ENCODE measurements at regions not wholly inside any gene's neighbourhood (a gene's known extent, or its start where the extent isn't known, plus 50 kb on each side); places are given as distances from the start of the nearest gene placed in this dataset.

DNA sequence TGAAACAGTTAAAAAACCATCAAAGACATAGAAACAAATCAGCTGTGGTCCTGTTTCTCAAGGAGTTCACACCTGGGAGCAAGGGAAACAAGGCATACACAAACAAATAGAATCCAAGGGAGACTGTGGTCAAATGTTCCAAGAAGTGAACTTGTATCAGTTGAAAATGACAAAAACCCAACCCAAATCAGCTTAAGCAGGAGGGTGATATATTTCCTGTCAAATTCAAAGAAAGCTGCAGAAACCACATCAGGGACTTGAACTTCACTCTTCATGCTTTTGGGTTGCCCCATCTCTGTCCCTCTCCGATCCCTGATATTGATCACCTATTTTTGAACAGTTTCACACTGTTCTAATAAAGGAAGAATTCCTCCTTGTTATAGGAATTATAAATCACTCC lies 148.6 kb upstream of the FMR1 start:
- peaks cover 28% of the 10 kb centered on the region for H3K9me3 ChIP-seq (ENCODE audit: control insufficient read depth, low read depth, low read length)
- no peaks in the 10 kb centered on the region for H3K36me3 ChIP-seq (ENCODE audit: control insufficient read depth, low read depth, low read length)
- no peak overlapping the region for H3K27ac ChIP-seq (ENCODE audit: low read length)
- H3K9ac ChIP-seq (ENCODE audit: low read length): no peak overlapping the region
- no peaks in the 10 kb centered on the region for H3K27me3 ChIP-seq (ENCODE audit: control insufficient read depth, insufficient read depth, low read length)
- no peak overlapping the region for H3K4me3 ChIP-seq (ENCODE audit: low read length)
- H3K4me1 ChIP-seq (ENCODE audit: control insufficient read depth, low read depth, low read length): no peaks in the 10 kb centered on the region

DNA sequence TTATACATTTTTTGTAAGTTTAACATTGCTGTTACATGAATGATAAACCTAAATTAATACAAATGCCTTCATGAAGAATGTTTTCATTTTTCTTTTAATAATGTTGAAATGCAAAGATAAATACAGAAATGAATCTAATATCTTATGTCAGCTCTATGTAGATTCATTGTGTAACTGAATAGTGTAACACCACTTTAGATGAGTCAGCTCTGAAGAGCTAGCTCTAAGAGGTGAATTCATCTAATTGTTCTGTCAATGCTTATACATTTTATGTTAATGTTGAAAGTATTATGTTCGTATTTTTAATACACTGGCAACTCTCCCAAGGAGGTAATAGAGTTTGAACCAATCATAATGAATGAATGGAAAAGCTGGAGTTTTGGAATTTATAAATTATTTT lies 146.9 kb upstream of the FMR1 start:
- Histone ChIP-seq H3K4me1 (ENCODE audit: control insufficient read depth, low read depth, low read length) (no peaks in the 10 kb centered on the region), H3K36me3 (ENCODE audit: control insufficient read depth, low read depth, low read length) (no peaks in the 10 kb centered on the region), H3K4me3 (ENCODE audit: low read length) (no peak overlapping the region), H3K27ac (ENCODE audit: low read length) (no peak overlapping the region), H3K27me3 (ENCODE audit: control insufficient read depth, insufficient read depth, low read length) (no peaks in the 10 kb centered on the region), H3K9ac (ENCODE audit: low read length) (no peak overlapping the region), H3K9me3 (ENCODE audit: control insufficient read depth, low read depth, low read length) (peaks cover 36% of the 10 kb centered on the region)

DNA sequence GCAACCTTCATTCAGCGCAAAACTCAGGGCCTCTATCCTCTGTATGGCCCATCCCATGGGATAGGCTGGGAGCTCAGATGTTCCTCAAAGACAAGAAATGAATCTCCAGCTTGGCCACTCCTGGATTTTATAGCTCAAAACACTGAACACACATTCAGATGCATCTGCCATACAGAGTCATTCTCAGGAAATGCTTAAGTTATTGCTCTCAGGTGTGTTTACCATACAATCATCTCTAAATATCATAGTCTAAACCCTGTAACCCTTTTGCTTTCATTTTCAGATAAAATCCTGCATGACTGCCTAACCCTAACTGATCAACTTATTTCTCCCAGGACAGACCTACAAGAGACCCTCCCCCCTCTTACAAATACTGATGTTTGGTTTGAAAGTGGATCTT lies 140.9 kb upstream of the FMR1 start:
- no peaks in the 10 kb centered on the region for H3K36me3 ChIP-seq (ENCODE audit: control insufficient read depth, low read depth, low read length)
- H3K9ac ChIP-seq (ENCODE audit: low read length): no peak overlapping the region
- H3K4me1 ChIP-seq (ENCODE audit: control insufficient read depth, low read depth, low read length): no peaks in the 10 kb centered on the region
- H3K4me3 ChIP-seq (ENCODE audit: low read length): no peak overlapping the region
- peaks cover 47% of the 10 kb centered on the region for H3K9me3 ChIP-seq (ENCODE audit: control insufficient read depth, low read depth, low read length)
- H3K27ac ChIP-seq (ENCODE audit: low read length): no peak overlapping the region
- no peaks in the 10 kb centered on the region for H3K27me3 ChIP-seq (ENCODE audit: control insufficient read depth, insufficient read depth, low read length)

DNA sequence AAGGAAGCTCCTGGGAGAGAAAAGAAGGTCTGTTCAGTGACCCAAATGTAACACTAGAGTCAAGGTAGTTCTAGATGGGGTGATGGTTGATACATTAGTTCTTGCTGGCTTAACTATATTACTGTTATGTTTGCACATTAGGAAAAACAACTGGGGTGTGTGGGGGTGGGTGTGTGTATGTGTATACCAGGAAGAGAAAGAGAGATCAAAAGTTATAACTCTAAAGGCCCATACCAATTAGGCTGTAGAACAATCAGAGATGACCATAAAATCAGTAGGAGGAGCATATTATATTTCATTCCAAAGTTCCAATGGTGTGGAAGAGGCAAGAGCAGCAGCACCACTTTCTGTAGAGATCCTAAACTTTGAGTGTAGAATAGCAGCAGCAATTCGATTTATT lies 134.7 kb upstream of the FMR1 start:
- no peaks in the 10 kb centered on the region for H3K36me3 ChIP-seq (ENCODE audit: control insufficient read depth, low read depth, low read length)
- H3K4me3 ChIP-seq (ENCODE audit: low read length): no peak overlapping the region
- H3K9me3 ChIP-seq (ENCODE audit: control insufficient read depth, low read depth, low read length): peaks cover 40% of the 10 kb centered on the region
- no peak overlapping the region for H3K9ac ChIP-seq (ENCODE audit: low read length)
- H3K27ac ChIP-seq (ENCODE audit: low read length): no peak overlapping the region
- H3K4me1 ChIP-seq (ENCODE audit: control insufficient read depth, low read depth, low read length): no peaks in the 10 kb centered on the region
- no peaks in the 10 kb centered on the region for H3K27me3 ChIP-seq (ENCODE audit: control insufficient read depth, insufficient read depth, low read length)

DNA sequence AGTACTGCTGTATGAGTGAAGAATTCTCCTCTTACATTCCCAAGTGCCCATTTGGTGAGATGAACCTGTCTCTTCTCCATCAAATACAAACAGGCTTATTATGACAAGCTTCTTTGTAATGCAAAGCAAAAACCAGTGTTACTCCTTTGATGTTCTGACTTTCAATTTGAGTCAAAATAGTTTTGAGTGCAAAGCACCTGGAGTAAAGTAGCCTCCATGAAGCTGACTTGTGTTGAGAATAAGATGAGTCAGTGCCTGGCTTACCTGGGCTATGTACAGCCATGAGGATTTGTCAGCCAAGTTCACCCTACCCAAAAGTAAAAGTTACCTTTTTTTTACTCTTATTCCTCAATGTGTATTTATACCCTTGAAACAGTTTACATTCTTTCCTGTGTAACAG lies 132.5 kb upstream of the FMR1 start:
- H3K27ac ChIP-seq (ENCODE audit: low read length): no peak overlapping the region
- no peak overlapping the region for H3K4me3 ChIP-seq (ENCODE audit: low read length)
- no peak overlapping the region for H3K9ac ChIP-seq (ENCODE audit: low read length)
- H3K36me3 ChIP-seq (ENCODE audit: control insufficient read depth, low read depth, low read length): no peaks in the 10 kb centered on the region
- no peaks in the 10 kb centered on the region for H3K27me3 ChIP-seq (ENCODE audit: control insufficient read depth, insufficient read depth, low read length)
- H3K9me3 ChIP-seq (ENCODE audit: control insufficient read depth, low read depth, low read length): peaks cover 36% of the 10 kb centered on the region
- no peaks in the 10 kb centered on the region for H3K4me1 ChIP-seq (ENCODE audit: control insufficient read depth, low read depth, low read length)

DNA sequence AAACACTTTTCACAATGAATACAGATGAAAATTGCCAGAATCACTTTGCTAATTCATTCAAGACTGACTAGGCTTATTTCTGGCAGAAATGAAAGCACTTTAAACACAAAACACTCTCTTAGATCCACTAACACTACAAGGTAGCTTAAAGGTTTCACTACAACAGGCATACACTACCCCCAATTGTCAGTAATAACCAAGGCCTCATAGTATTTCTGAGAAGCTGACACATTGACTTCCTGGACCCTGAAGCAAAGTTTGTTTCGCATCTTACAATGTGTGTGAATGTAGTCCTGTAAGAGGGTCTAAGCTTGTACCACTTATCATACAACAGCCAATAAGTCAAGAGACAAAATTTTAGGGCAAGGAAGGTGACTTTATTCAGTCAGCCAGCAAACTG lies 129.9 kb upstream of the FMR1 start:
- Histone ChIP-seq H3K9me3 (ENCODE audit: control insufficient read depth, low read depth, low read length) (peaks cover 27% of the 10 kb centered on the region), H3K9ac (ENCODE audit: low read length) (no peak overlapping the region), H3K4me3 (ENCODE audit: low read length) (no peak overlapping the region), H3K27ac (ENCODE audit: low read length) (no peak overlapping the region), H3K4me1 (ENCODE audit: control insufficient read depth, low read depth, low read length) (no peaks in the 10 kb centered on the region), H3K27me3 (ENCODE audit: control insufficient read depth, insufficient read depth, low read length) (no peaks in the 10 kb centered on the region), H3K36me3 (ENCODE audit: control insufficient read depth, low read depth, low read length) (no peaks in the 10 kb centered on the region)

DNA sequence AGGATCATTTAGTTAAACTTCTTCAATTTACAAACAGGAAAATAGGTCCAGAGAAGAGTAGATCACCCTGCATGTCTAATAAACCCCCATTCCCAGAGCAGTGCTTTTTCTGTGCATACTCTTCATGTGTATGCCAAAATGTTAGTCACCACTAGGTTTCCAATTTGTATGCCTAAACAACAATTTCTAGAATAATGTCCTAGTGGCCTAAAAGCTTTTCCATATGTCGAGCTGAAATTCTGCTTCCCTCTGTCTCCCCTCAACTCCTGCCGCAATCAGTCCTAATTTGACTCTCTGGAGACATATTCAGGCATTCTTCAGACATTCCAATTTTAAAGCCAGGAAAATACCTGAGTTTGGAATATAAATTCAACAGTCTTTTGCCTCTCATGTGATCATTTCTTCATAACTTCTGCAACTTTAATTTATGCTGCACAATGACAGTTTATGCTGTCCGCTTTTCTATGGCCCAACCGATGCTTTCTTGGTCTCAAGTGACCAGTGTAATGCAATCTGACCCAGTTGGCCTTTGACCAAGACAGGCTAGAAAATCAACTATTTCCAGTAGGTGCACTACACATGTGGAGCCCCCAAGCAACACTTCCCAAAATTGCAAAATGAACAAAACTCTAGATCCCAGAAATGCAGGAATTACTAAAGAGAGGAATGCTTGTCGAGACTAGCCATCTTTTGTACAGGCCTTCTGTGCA lies 122.9 kb upstream of the FMR1 start:
- Histone ChIP-seq H3K9ac (ENCODE audit: low read length) (no peak overlapping the region), H3K9me3 (ENCODE audit: control insufficient read depth, low read depth, low read length) (peaks cover 10% of the 10 kb centered on the region), H3K4me1 (ENCODE audit: control insufficient read depth, low read depth, low read length) (no peaks in the 10 kb centered on the region), H3K36me3 (ENCODE audit: control insufficient read depth, low read depth, low read length) (no peaks in the 10 kb centered on the region), H3K27me3 (ENCODE audit: control insufficient read depth, insufficient read depth, low read length) (no peaks in the 10 kb centered on the region), H3K4me3 (ENCODE audit: low read length) (no peak overlapping the region), H3K27ac (ENCODE audit: low read length) (no peak overlapping the region)

DNA sequence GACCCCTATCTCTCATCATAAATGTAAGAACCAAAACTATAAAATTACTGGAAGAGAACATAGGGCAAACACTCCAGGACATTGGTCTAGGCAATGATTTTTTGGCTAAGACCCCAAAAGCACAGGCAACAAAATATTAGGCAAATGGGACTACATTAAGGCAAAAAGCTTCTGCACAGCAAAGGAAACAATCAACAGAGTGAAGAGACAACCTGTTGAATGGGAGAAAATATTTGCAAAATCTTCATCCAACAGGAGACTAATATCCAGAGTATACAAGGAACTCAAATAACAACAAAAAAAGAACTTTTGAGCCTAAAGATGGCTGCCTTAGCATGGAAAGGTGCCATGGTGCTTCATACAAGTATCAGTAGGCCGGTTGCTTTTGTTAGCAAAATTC lies 111.1 kb upstream of the FMR1 start:
- H3K4me1 ChIP-seq (ENCODE audit: control insufficient read depth, low read depth, low read length): no peaks in the 10 kb centered on the region
- no peak overlapping the region for H3K27ac ChIP-seq (ENCODE audit: low read length)
- no peak overlapping the region for H3K9ac ChIP-seq (ENCODE audit: low read length)
- H3K27me3 ChIP-seq (ENCODE audit: control insufficient read depth, insufficient read depth, low read length): no peaks in the 10 kb centered on the region
- H3K4me3 ChIP-seq (ENCODE audit: low read length): no peak overlapping the region
- H3K9me3 ChIP-seq (ENCODE audit: control insufficient read depth, low read depth, low read length): peaks cover 33% of the 10 kb centered on the region
- no peaks in the 10 kb centered on the region for H3K36me3 ChIP-seq (ENCODE audit: control insufficient read depth, low read depth, low read length)

DNA sequence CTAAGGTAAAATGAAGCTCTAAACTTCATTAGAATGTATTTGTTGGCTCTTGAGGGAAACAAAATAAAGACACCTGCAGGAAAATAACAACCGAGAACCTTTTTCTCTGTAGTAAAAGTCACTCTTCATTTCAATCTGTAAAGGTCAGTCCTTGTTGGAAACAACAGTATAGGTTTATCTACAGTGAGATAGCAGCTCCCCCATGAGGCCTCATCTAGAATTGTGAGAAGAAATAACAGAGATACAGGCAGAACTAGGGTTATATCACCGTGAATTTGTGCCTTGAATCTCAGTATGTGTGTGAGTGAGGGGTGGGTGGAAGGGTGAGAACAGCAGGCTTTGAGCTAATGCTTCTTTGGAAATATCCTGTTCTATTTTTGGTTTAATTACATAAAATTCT lies 107.8 kb upstream of the FMR1 start:
- no peak overlapping the region for H3K4me3 ChIP-seq (ENCODE audit: low read length)
- no peak overlapping the region for H3K9ac ChIP-seq (ENCODE audit: low read length)
- no peaks in the 10 kb centered on the region for H3K4me1 ChIP-seq (ENCODE audit: control insufficient read depth, low read depth, low read length)
- H3K27ac ChIP-seq (ENCODE audit: low read length): no peak overlapping the region
- H3K9me3 ChIP-seq (ENCODE audit: control insufficient read depth, low read depth, low read length): peaks cover 33% of the 10 kb centered on the region
- no peaks in the 10 kb centered on the region for H3K27me3 ChIP-seq (ENCODE audit: control insufficient read depth, insufficient read depth, low read length)
- H3K36me3 ChIP-seq (ENCODE audit: control insufficient read depth, low read depth, low read length): no peaks in the 10 kb centered on the region

DNA sequence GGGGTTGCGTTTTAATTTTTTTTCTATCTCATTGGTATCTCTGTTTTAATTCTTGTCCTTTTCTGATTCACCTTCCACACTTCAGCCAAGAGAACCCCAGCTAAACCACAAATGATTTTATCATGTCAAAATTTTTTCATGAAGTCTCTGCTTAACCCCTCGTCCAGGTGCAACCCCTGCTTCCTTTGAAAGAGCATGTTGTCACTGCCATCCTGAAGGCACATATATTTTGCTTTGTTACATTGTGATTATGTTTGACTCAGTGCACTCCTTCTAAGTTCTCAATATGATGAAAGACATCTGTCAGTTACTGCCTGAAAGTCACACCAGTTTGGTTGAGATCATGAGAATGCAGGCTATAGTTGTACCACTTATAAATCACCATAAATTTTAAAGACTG lies 99.9 kb upstream of the FMR1 start:
- Histone ChIP-seq H3K9me3 (ENCODE audit: control insufficient read depth, low read depth, low read length) (peaks cover 16% of the 10 kb centered on the region), H3K36me3 (ENCODE audit: control insufficient read depth, low read depth, low read length) (no peaks in the 10 kb centered on the region), H3K27ac (ENCODE audit: low read length) (no peak overlapping the region), H3K9ac (ENCODE audit: low read length) (no peak overlapping the region), H3K4me3 (ENCODE audit: low read length) (no peak overlapping the region), H3K27me3 (ENCODE audit: control insufficient read depth, insufficient read depth, low read length) (no peaks in the 10 kb centered on the region), H3K4me1 (ENCODE audit: control insufficient read depth, low read depth, low read length) (no peaks in the 10 kb centered on the region)

DNA sequence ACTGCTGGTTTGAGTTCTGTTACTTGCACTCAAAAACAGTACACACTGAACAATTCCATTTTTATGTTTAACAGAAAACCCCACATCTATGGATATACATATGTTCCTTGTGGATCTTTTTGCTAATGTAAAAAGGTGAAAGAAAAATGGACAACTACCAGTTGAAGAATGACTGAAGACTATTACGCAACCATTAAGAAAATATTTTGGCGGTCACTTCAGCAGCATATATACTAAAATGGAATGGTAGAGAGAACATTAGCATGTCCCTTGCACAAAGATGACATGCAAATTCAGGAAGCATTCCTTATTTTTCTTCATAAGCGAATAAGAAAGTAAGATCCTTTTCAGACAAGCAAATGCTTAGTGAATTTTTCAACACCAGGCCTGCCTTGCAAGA lies 84.6 kb upstream of the FMR1 start:
- Histone ChIP-seq H3K4me3 (ENCODE audit: low read length) (no peak overlapping the region), H3K36me3 (ENCODE audit: control insufficient read depth, low read depth, low read length) (no peaks in the 10 kb centered on the region), H3K27me3 (ENCODE audit: control insufficient read depth, insufficient read depth, low read length) (no peaks in the 10 kb centered on the region), H3K9ac (ENCODE audit: low read length) (no peak overlapping the region), H3K9me3 (ENCODE audit: control insufficient read depth, low read depth, low read length) (peaks cover 30% of the 10 kb centered on the region), H3K4me1 (ENCODE audit: control insufficient read depth, low read depth, low read length) (no peaks in the 10 kb centered on the region), H3K27ac (ENCODE audit: low read length) (no peak overlapping the region)

DNA sequence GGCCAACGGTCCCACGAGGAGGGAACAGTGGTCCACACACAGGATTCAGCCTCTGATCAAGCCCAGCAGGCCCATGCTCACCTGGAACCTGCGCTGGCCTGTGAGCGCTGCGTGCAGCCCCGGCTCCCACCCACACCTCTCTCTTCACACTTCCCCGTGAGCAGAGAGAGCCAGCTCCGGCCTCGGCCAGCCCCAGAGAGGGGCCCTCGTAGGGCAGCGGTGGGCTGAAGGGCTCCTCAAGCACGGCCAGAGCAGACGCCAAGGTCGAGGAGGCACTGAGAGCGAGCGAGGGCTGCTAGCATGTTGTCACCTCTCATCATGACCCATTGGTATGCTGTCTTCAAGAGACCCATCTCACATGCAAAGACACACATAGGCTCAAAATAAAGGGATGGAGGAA lies 83.0 kb upstream of the FMR1 start:
- Histone ChIP-seq H3K9ac (ENCODE audit: low read length) (no peak overlapping the region), H3K36me3 (ENCODE audit: control insufficient read depth, low read depth, low read length) (no peaks in the 10 kb centered on the region), H3K27ac (ENCODE audit: low read length) (no peak overlapping the region), H3K4me3 (ENCODE audit: low read length) (no peak overlapping the region), H3K4me1 (ENCODE audit: control insufficient read depth, low read depth, low read length) (no peaks in the 10 kb centered on the region), H3K27me3 (ENCODE audit: control insufficient read depth, insufficient read depth, low read length) (no peaks in the 10 kb centered on the region), H3K9me3 (ENCODE audit: control insufficient read depth, low read depth, low read length) (peaks cover 37% of the 10 kb centered on the region)

Data from iPS-18a (cell line).